HCT116 (cell line): ENCODE measurements at regions not wholly inside any gene's neighbourhood (a gene's known extent, or its start where the extent isn't known, plus 50 kb on each side); places are given as distances from the start of the nearest gene placed in this dataset.

ENCODE experiments used
- ATAC-seq: fragments of 200-7000 bp; cut with Tn5 transposase; 2 replicates; pipeline ENCODE4 v1.9.1; 2020; ENCODE audit warnings: mild to moderate bottlenecking, moderate library complexity
- BruUV-seq: library from RNA; stranded (reverse); fragments of 400-500 nt; replicated peaks from 2 replicates; lab custom pipeline; 2021; lab: Mats Ljungman, UMichigan
- CTCF ChIA-PET: fragments of 300-600 bp; sonication (Branson Sonifier 250); formaldehyde crosslinking; loops from one replicate; lab custom pipeline; 2021; ENCODE audit warnings: antibody characterized with exemption; lab: Charles Lee
- POLR2A ChIA-PET: fragments of 300-600, 350-600 bp; sonication (Branson Sonifier 250); formaldehyde crosslinking; loops from one replicate; lab custom pipeline; 2021; ENCODE audit warnings: antibody characterized with exemption; lab: Charles Lee
- RAD21 ChIA-PET, 2 experiments: fragments of 300-600 bp; sonication (Branson Sonifier 250); formaldehyde crosslinking; loops; one replicate each; lab custom pipeline; 2023; ENCODE audit warnings: low total read pairs in 2 of 2; ENCODE audit not compliant: uncharacterized antibody in 2 of 2, unreplicated experiment in 2 of 2, low non-redundant PET in 1 of 2; lab: Charles Lee
- DNase-seq: peaks from one replicate; pipeline ENCODE4 v3.0.0-alpha.2; 2010; ENCODE audit warnings: low read depth, low spot score
- H2AFZ ChIP-seq: fragments of 200-600 bp; shearing (Covaris generic), sonication (generic); 2 replicates; pipeline ENCODE4 v1.6.1; 2017; ENCODE audit warnings: low read depth, mixed run types, mixed read lengths, antibody characterized with exemption, low read length; ENCODE audit not compliant: poor library complexity, severe bottlenecking
- H3K27ac ChIP-seq: 2 replicates; pipeline ENCODE4 v1.5.1; 2012; ENCODE audit warnings: low read depth, low read length
- H3K27me3 ChIP-seq: fragments of 200-600 bp; sonication (generic); 2 replicates; pipeline ENCODE4 v1.6.1; 2016; ENCODE audit warnings: mixed run types, low read length, mixed read lengths; ENCODE audit not compliant: insufficient read depth
- H3K36me3 ChIP-seq, 2 experiments: fragments of 200-500 bp in 1 of 2; fragments of 200-600 bp in 1 of 2; sonication (Bioruptor generic) in 1 of 2; sonication (generic) in 1 of 2; 2 replicates each; pipeline versions ENCODE4 v1.5.1 to v1.6.1; 2014 to 2016; ENCODE audit warnings: low read length in 2 of 2, inconsistent platforms in 1 of 2, mixed read lengths in 1 of 2, mixed run types in 1 of 2; ENCODE audit not compliant: insufficient read depth in 2 of 2, control insufficient read depth in 1 of 2
- H3K4me1 ChIP-seq, 2 experiments: fragments of 200-600 bp in 1 of 2; sonication (generic) in 1 of 2; 2 replicates each; pipeline versions ENCODE4 v1.5.1 to v1.6.1; 2012 to 2017; ENCODE audit warnings: low read length in 2 of 2, inconsistent platforms in 1 of 2, mild to moderate bottlenecking in 1 of 2, mixed read lengths in 1 of 2, mixed run types in 1 of 2, moderate library complexity in 1 of 2; ENCODE audit not compliant: insufficient read depth in 2 of 2, control insufficient read depth in 1 of 2
- H3K4me2 ChIP-seq: fragments of 200-600 bp; sonication (generic); 2 replicates; pipeline ENCODE4 v1.6.1; 2017; ENCODE audit warnings: mixed run types, low read length, mixed read lengths
- H3K4me3 ChIP-seq, 2 experiments: fragments of 200-600 bp in 1 of 2; sonication (generic) in 1 of 2; replicated peaks in 1 of 2; 2 replicates each; pipeline ENCODE4 v1.5.1; 2011 to 2016; ENCODE audit warnings: low read length in 2 of 2, control low read depth in 1 of 2, low read depth in 1 of 2, mild to moderate bottlenecking in 1 of 2, mixed read lengths in 1 of 2, mixed run types in 1 of 2
- H3K79me2 ChIP-seq: fragments of 200-600 bp; sonication (generic); 2 replicates; pipeline ENCODE4 v1.6.1; 2017; ENCODE audit warnings: mild to moderate bottlenecking, mixed run types, low read length, moderate library complexity, mixed read lengths; ENCODE audit not compliant: insufficient read depth
- H3K9ac ChIP-seq: fragments of 200-600 bp; sonication (generic); 2 replicates; pipeline ENCODE4 v1.6.1; 2016; ENCODE audit warnings: low read length, mixed read lengths
- H3K9me2 ChIP-seq: fragments of 200-600 bp; sonication (generic), shearing (Covaris generic); 2 replicates; pipeline ENCODE4 v1.6.1; 2017; ENCODE audit warnings: mixed run types, mild to moderate bottlenecking, moderate library complexity; ENCODE audit not compliant: insufficient read depth
- H3K9me3 ChIP-seq, 2 experiments: fragments of 200-500 bp in 1 of 2; fragments of 200-600 bp in 1 of 2; sonication (Bioruptor generic) in 1 of 2; sonication (generic) in 1 of 2; 2 replicates each; pipeline ENCODE4 v1.6.1; 2014 to 2017; ENCODE audit warnings: low read length in 2 of 2, mixed read lengths in 2 of 2, inconsistent platforms in 1 of 2, low read depth in 1 of 2, mild to moderate bottlenecking in 1 of 2, mixed run types in 1 of 2, moderate library complexity in 1 of 2; ENCODE audit not compliant: control insufficient read depth in 1 of 2, insufficient read depth in 1 of 2
- H4K20me1 ChIP-seq: fragments of 200-600 bp; sonication (generic), shearing (Covaris generic); 2 replicates; pipeline ENCODE4 v1.6.1; 2017; ENCODE audit warnings: mixed run types, mild to moderate bottlenecking, moderate library complexity; ENCODE audit not compliant: insufficient read depth
- CBX3 ChIP-seq: IDR thresholded peaks from 2 replicates; pipeline ENCODE4 v1.6.1; 2012; ENCODE audit warnings: low read depth
- ELF1 ChIP-seq: IDR thresholded peaks from 2 replicates; pipeline ENCODE4 v1.6.1; 2012; ENCODE audit warnings: low read depth, borderline replicate concordance
- EZH2 ChIP-seq: fragments of 200-600 bp; sonication (generic); IDR thresholded peaks from 2 replicates; pipeline ENCODE4 v1.6.1; 2017; ENCODE audit warnings: antibody characterized with exemption, mixed run types
- EZH2phosphoT487 ChIP-seq: fragments of 200-600 bp; IDR thresholded peaks from 2 replicates; pipeline ENCODE4 v1.6.1; 2018; ENCODE audit warnings: antibody characterized with exemption, borderline replicate concordance
- JUND ChIP-seq: IDR thresholded peaks from 2 replicates; pipeline ENCODE4 v1.6.1; 2012
- POLR2A ChIP-seq: IDR thresholded peaks from 2 replicates; pipeline ENCODE4 v1.7.0; 2011; ENCODE audit warnings: borderline replicate concordance; ENCODE audit not compliant: insufficient read depth, insufficient read length; ENCODE audit errors: extremely low read depth
- POLR2AphosphoS5 ChIP-seq: IDR thresholded peaks from 2 replicates; pipeline ENCODE4 v1.6.1; 2011; ENCODE audit warnings: mild to moderate bottlenecking, low read depth, low read length, moderate library complexity
- SIN3A ChIP-seq: IDR thresholded peaks from 2 replicates; pipeline ENCODE4 v1.6.1; 2012; ENCODE audit warnings: low read depth
- SP1 ChIP-seq: IDR thresholded peaks from 2 replicates; pipeline ENCODE4 v1.6.1; 2012; ENCODE audit warnings: low read depth
- SRF ChIP-seq: IDR thresholded peaks from 2 replicates; pipeline ENCODE4 v1.6.1; 2012; ENCODE audit warnings: low read depth
- TCF7L2 ChIP-seq: IDR thresholded peaks from 2 replicates; pipeline ENCODE4 v1.7.0; 2011; ENCODE audit warnings: borderline replicate concordance, inconsistent platforms; ENCODE audit not compliant: insufficient read depth, insufficient read length; ENCODE audit errors: extremely low read depth
- ZFX ChIP-seq: fragments of 450-650 bp; IDR thresholded peaks from 2 replicates; pipeline ENCODE4 v1.6.1; 2017
- intact Hi-C: fragments of 100-400 bp; cut with micrococcal nuclease; formaldehyde crosslinking; loops from 2 replicates; pipeline ENCODE4 v1.10.0; 2022
- TF ChIP-seq, protein P1 (sequence below): IDR thresholded peaks from 2 replicates; pipeline ENCODE4 v1.6.1; 2012; ENCODE audit warnings: low read depth
- TF ChIP-seq, protein P2 (sequence below), 3 experiments: fragments of 200-600 bp in 1 of 3; sonication (generic) in 1 of 3; IDR thresholded peaks in 2 of 3; conservative IDR thresholded peaks in 1 of 3; 2 replicates each; pipeline ENCODE4 v1.5.1; 2012 to 2017; ENCODE audit warnings: low read depth in 2 of 3, low read length in 2 of 3, antibody characterized with exemption in 1 of 3, borderline replicate concordance in 1 of 3, control low read depth in 1 of 3, mild to moderate bottlenecking in 1 of 3, mixed read lengths in 1 of 3, mixed run types in 1 of 3, moderate library complexity in 1 of 3; ENCODE audit not compliant: insufficient read depth in 1 of 3
- TF ChIP-seq, protein P3 (sequence below): IDR thresholded peaks from 2 replicates; pipeline ENCODE4 v1.6.1; 2012
- TF ChIP-seq, protein P4 (sequence below): IDR thresholded peaks from 2 replicates; pipeline ENCODE4 v1.6.1; 2012
- TF ChIP-seq, protein P5 (sequence below): IDR thresholded peaks from 2 replicates; pipeline ENCODE4 v1.6.1; 2011; ENCODE audit warnings: mild to moderate bottlenecking, low read length, moderate library complexity; ENCODE audit not compliant: insufficient replicate concordance; ENCODE audit errors: extremely low read depth

- TF ChIP-seq, protein P1, sequence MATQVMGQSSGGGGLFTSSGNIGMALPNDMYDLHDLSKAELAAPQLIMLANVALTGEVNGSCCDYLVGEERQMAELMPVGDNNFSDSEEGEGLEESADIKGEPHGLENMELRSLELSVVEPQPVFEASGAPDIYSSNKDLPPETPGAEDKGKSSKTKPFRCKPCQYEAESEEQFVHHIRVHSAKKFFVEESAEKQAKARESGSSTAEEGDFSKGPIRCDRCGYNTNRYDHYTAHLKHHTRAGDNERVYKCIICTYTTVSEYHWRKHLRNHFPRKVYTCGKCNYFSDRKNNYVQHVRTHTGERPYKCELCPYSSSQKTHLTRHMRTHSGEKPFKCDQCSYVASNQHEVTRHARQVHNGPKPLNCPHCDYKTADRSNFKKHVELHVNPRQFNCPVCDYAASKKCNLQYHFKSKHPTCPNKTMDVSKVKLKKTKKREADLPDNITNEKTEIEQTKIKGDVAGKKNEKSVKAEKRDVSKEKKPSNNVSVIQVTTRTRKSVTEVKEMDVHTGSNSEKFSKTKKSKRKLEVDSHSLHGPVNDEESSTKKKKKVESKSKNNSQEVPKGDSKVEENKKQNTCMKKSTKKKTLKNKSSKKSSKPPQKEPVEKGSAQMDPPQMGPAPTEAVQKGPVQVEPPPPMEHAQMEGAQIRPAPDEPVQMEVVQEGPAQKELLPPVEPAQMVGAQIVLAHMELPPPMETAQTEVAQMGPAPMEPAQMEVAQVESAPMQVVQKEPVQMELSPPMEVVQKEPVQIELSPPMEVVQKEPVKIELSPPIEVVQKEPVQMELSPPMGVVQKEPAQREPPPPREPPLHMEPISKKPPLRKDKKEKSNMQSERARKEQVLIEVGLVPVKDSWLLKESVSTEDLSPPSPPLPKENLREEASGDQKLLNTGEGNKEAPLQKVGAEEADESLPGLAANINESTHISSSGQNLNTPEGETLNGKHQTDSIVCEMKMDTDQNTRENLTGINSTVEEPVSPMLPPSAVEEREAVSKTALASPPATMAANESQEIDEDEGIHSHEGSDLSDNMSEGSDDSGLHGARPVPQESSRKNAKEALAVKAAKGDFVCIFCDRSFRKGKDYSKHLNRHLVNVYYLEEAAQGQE = no peak
- TF ChIP-seq SIN3A = no peak
- TF ChIP-seq, protein P2, sequence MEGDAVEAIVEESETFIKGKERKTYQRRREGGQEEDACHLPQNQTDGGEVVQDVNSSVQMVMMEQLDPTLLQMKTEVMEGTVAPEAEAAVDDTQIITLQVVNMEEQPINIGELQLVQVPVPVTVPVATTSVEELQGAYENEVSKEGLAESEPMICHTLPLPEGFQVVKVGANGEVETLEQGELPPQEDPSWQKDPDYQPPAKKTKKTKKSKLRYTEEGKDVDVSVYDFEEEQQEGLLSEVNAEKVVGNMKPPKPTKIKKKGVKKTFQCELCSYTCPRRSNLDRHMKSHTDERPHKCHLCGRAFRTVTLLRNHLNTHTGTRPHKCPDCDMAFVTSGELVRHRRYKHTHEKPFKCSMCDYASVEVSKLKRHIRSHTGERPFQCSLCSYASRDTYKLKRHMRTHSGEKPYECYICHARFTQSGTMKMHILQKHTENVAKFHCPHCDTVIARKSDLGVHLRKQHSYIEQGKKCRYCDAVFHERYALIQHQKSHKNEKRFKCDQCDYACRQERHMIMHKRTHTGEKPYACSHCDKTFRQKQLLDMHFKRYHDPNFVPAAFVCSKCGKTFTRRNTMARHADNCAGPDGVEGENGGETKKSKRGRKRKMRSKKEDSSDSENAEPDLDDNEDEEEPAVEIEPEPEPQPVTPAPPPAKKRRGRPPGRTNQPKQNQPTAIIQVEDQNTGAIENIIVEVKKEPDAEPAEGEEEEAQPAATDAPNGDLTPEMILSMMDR (IDR thresholded peaks at IDR 0.05 in 2 of 3, conservative IDR thresholded peaks at IDR 0.05 in 1 of 3; ENCODE audit: borderline replicate concordance in 1 of 3, insufficient read depth in 1 of 3, low read depth in 2 of 3, low read length in 2 of 3) = no peak
- no peak for TF ChIP-seq JUND
- no peak for TF ChIP-seq POLR2A
Measured at GRCh38 chr1:79899914-79900313, 893.4 kb upstream of the ADGRL4 start (continued).

- CTCF ChIA-PET = no interaction called here
- BruUV-seq = no TSS peak
- no peaks in the 10 kb centered on the region for H3K9me3 ChIP-seq
- H3K4me3 ChIP-seq = no peak overlapping the region
- H3K36me3 ChIP-seq = no peaks in the 10 kb centered on the region
- no peaks in the 10 kb centered on the region for H3K27me3 ChIP-seq
- RAD21 ChIA-PET = no interaction called here
- ATAC-seq = no peak
- H3K27ac ChIP-seq = no peak overlapping the region
- no peak overlapping the region for H3K4me2 ChIP-seq
- no peaks in the 10 kb centered on the region for H4K20me1 ChIP-seq
- intact Hi-C loops = no loop called here
- no peak for DNase-seq
- no peak overlapping the region for H2AFZ ChIP-seq
- H3K79me2 ChIP-seq = no peaks in the 10 kb centered on the region
- no peak overlapping the region for H3K9ac ChIP-seq
- H3K9me2 ChIP-seq = no peaks in the 10 kb centered on the region
- H3K4me1 ChIP-seq = no peaks in the 10 kb centered on the region
- POLR2A ChIA-PET = no interaction called here
- TF ChIP-seq SP1 (no peak), ELF1 (no peak), SRF (no peak), POLR2AphosphoS5 (no peak), EZH2 (no peak), EZH2phosphoT487 (no peak), CBX3 (no peak), TCF7L2 (no peak), ZFX (no peak)
- TF ChIP-seq, protein P3, sequence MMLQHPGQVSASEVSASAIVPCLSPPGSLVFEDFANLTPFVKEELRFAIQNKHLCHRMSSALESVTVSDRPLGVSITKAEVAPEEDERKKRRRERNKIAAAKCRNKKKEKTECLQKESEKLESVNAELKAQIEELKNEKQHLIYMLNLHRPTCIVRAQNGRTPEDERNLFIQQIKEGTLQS = no peak
- TF ChIP-seq, protein P4, sequence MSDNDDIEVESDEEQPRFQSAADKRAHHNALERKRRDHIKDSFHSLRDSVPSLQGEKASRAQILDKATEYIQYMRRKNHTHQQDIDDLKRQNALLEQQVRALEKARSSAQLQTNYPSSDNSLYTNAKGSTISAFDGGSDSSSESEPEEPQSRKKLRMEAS = no peak
- TF ChIP-seq, protein P5, sequence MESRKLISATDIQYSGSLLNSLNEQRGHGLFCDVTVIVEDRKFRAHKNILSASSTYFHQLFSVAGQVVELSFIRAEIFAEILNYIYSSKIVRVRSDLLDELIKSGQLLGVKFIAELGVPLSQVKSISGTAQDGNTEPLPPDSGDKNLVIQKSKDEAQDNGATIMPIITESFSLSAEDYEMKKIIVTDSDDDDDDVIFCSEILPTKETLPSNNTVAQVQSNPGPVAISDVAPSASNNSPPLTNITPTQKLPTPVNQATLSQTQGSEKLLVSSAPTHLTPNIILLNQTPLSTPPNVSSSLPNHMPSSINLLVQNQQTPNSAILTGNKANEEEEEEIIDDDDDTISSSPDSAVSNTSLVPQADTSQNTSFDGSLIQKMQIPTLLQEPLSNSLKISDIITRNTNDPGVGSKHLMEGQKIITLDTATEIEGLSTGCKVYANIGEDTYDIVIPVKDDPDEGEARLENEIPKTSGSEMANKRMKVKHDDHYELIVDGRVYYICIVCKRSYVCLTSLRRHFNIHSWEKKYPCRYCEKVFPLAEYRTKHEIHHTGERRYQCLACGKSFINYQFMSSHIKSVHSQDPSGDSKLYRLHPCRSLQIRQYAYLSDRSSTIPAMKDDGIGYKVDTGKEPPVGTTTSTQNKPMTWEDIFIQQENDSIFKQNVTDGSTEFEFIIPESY = no peak
Measured at GRCh38 chr1:79896140-79896539, 889.6 kb upstream of the ADGRL4 start.
